GM18526 (cell line): ENCODE measurements at regions not wholly inside any gene's neighbourhood (a gene's known extent, or its start where the extent isn't known, plus 50 kb on each side); places are given as distances from the start of the nearest gene placed in this dataset.

Source experiments
- POLR2A ChIP-seq: IDR thresholded peaks from 3 replicates; pipeline ENCODE4 v1.6.1; 2011; ENCODE audit not compliant: insufficient read length; ENCODE audit errors: extremely low read depth

- TF ChIP-seq POLR2A, result no peak
Measured at GRCh38 chr6:43838276-43839036, 68.4 kb downstream of the VEGFA start.

DNA sequence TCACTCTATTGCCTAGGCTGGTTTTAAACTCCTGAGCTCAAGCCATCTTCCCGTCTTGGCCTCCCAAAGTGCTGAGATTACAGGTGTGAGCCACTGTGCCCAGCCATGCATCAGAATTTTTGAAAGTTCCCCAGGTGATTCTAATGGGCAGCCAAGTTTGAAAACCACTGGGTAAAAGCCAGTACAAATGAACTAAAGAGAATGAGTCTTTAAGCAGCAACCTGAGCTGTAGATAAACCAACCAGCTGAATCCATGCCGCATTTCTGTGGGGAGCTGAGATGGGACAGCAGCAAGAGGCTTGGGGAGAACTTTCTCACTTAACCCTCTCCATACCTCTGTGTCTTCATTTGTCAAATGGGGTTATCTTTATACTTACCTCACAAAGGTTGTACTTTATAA is 67.5 kb downstream of the VEGFA start:
- TF ChIP-seq POLR2A, result no peak

DNA sequence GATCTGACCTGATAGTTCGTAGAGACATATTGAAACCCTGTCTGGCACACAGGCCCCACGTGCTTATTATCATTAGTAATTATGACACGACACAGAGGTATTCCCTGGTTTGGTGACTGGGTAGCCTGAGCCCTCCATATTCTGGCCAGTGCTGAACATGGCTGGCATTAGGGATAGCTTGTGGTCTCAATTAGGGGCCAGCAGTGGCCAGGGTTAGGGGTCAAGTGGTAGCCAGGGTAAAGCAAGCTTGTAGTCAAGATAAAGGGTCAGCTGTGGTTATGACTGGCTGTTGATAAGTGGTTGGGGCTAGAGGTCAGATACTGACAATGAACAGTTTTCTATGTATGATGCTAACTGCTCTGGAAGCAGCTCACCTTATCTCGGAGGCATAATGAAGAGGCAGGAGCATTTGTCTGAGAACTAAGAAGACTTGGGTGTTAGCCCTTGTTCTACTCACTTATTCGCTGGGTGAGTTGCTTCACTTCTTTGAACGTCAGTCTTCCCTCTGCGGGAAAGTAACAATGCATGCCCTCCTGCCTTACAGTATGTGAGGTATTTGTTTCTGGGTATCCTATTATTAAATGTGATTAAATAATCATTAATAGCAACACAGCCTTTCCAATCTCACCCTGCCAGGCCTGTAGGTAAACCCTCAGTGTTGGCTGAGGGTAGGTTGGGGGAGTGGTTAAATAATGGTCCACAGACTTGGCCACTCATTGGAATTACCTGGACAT is 66.7 kb downstream of the VEGFA start:
- no peak for TF ChIP-seq POLR2A
